ENCODE measurements at regions not wholly inside any gene's neighbourhood (a gene's known extent, or its start where the extent isn't known, plus 50 kb on each side); places are given as distances from the start of the nearest gene placed in this dataset.

DNA sequence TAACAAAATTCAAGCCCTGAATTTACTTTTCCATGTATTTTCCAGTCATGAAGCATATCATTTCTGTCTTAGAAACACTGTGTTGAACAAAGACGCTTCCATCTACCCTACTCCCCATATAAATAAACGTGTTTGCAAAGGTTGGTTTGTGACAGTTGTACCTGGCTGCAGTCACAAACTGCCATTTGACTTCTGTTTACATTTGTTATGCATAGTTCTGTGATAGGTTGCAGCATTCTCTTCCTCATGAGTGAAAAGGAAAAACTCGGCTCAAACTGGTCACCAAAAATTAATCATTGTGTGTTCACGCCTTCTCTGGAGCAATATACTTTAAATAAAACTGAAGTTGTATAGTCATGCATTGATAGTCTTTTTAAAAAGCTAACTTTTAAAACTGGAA lies 69.3 kb upstream of the MOCS2 start:
- no peaks in the 10 kb centered on the region for H3K4me1 ChIP-seq (ENCODE audit: insufficient read depth, low read length)
- 82% methylated on average over 4 of the region's 4 CpGs for WGBS
- H3K36me3 ChIP-seq (ENCODE audit: insufficient read depth, low read length) = no peaks in the 10 kb centered on the region
- H3K27me3 ChIP-seq (ENCODE audit: insufficient read depth, low read length) = no peaks in the 10 kb centered on the region
- no peaks in the 10 kb centered on the region for H3K9me3 ChIP-seq (ENCODE audit: insufficient read depth, low read depth, low read length)
- no peak overlapping the region for H3K4me3 ChIP-seq (ENCODE audit: low read length)
- H3K9ac ChIP-seq (ENCODE audit: low read depth, low read length) = no peak overlapping the region
- H3K27ac ChIP-seq (ENCODE audit: low read depth, low read length) = no peak overlapping the region

DNA sequence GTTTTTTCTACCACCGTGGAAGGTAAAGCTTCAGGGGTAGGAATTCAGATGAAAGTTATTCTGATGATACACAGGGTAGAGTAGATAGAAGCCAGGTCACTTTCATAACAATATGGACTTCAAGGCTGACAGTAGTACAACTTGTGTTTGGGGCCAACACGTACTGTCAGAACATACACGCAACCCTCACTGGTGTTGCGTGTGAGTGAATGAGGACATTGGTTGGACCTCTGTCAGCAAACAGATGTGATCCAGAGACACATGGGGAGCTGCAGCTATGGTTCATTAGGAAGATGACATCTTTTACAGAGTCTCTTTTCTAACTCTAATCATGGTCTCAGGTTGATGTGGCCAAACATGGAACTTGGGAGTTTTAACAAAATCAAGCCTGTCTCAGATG lies 70.1 kb upstream of the MOCS2 start:
- Histone ChIP-seq H3K9ac (ENCODE audit: low read depth, low read length) (no peak overlapping the region), H3K27ac (ENCODE audit: low read depth, low read length) (no peak overlapping the region), H3K9me3 (ENCODE audit: insufficient read depth, low read depth, low read length) (no peaks in the 10 kb centered on the region), H3K4me3 (ENCODE audit: low read length) (no peak overlapping the region), H3K4me1 (ENCODE audit: insufficient read depth, low read length) (no peaks in the 10 kb centered on the region), H3K36me3 (ENCODE audit: insufficient read depth, low read length) (no peaks in the 10 kb centered on the region), H3K27me3 (ENCODE audit: insufficient read depth, low read length) (no peaks in the 10 kb centered on the region)
- 97% methylated on average over 4 of the region's 4 CpGs for WGBS

DNA sequence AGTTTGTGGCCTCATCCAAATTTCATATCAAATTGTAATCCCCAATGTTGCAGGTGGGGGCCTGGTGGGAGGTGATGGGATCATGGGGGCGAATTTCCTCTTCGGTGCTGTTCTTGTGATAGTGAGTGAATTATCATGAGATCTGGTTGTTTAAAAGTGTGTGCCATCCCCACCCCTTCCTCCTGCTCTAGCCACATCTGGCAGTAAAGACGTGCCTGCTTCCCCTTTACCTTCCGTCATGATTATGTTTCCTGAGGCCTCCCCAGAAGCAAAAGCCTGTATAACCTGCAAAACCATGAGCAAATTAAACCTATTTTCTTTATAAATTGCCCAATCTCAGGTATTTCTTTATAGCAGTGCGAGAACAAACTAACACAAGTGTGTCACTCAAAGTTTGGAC lies 71.0 kb upstream of the MOCS2 start:
- Histone ChIP-seq H3K4me1 (ENCODE audit: insufficient read depth, low read length) (no peaks in the 10 kb centered on the region), H3K36me3 (ENCODE audit: insufficient read depth, low read length) (no peaks in the 10 kb centered on the region), H3K9ac (ENCODE audit: low read depth, low read length) (no peak overlapping the region), H3K27me3 (ENCODE audit: insufficient read depth, low read length) (no peaks in the 10 kb centered on the region), H3K4me3 (ENCODE audit: low read length) (no peak overlapping the region), H3K9me3 (ENCODE audit: insufficient read depth, low read depth, low read length) (no peaks in the 10 kb centered on the region), H3K27ac (ENCODE audit: low read depth, low read length) (no peak overlapping the region)
- 96% methylated on average over 3 of the region's 5 CpGs for WGBS

DNA sequence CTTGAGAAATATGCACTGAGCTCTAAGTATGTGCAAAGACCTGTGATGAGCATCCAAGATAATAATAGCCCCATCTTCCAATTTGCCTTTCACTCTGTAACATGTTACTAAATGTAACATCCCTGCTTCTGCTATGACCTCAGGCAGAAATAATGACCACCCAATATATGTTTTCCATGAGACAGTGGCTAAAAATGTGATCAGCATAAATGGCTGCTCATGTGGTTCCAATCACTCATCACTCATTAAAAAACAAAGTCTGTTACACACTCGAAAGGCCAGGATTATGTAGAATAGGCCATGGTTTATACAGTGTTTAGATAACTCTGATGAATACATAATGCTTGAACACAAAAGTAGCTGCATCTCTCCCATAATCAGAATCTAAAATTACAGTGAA lies 71.4 kb upstream of the MOCS2 start:
- H3K4me3 ChIP-seq (ENCODE audit: low read length) = no peak overlapping the region
- no CpG with 5 or more reads among the region's 1 CpG for WGBS

DNA sequence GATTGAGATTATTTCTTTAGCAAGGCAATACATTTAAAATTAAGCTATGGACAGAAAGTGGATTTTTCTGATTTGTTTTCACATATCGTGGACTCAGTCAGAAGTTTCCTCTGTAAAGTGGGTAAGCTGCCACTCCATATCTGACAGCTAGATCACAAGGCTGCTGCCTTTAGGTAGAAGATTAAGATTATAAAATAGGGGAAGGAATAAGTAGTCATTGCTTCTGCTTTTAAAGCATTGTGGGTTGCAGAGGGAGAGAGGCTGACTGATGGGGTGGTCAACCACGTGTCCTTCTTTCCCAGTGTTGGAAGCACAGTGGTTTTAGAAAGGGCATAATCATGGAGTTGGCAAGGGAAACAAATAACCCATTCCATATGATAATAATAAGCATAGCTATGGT lies 74.3 kb upstream of the MOCS2 start:
- no peaks in the 10 kb centered on the region for H3K9me3 ChIP-seq (ENCODE audit: insufficient read depth, low read depth, low read length)
- no peaks in the 10 kb centered on the region for H3K4me1 ChIP-seq (ENCODE audit: insufficient read depth, low read length)
- no peak overlapping the region for H3K9ac ChIP-seq (ENCODE audit: low read depth, low read length)
- H3K27me3 ChIP-seq (ENCODE audit: insufficient read depth, low read length) = no peaks in the 10 kb centered on the region
- H3K4me3 ChIP-seq (ENCODE audit: low read length) = no peak overlapping the region
- H3K27ac ChIP-seq (ENCODE audit: low read depth, low read length) = no peak overlapping the region
- H3K36me3 ChIP-seq (ENCODE audit: insufficient read depth, low read length) = no peaks in the 10 kb centered on the region
- WGBS = 80% methylated on average over 2 of the region's 2 CpGs

More for the DNA sequence above, 71.4 kb upstream of the MOCS2 start:
- H3K4me1 ChIP-seq (ENCODE audit: insufficient read depth, low read length) = no peaks in the 10 kb centered on the region
- H3K9me3 ChIP-seq (ENCODE audit: insufficient read depth, low read depth, low read length) = no peaks in the 10 kb centered on the region
- no peaks in the 10 kb centered on the region for H3K36me3 ChIP-seq (ENCODE audit: insufficient read depth, low read length)
- no peak overlapping the region for H3K27ac ChIP-seq (ENCODE audit: low read depth, low read length)
- H3K9ac ChIP-seq (ENCODE audit: low read depth, low read length) = no peak overlapping the region
- H3K27me3 ChIP-seq (ENCODE audit: insufficient read depth, low read length) = no peaks in the 10 kb centered on the region

DNA sequence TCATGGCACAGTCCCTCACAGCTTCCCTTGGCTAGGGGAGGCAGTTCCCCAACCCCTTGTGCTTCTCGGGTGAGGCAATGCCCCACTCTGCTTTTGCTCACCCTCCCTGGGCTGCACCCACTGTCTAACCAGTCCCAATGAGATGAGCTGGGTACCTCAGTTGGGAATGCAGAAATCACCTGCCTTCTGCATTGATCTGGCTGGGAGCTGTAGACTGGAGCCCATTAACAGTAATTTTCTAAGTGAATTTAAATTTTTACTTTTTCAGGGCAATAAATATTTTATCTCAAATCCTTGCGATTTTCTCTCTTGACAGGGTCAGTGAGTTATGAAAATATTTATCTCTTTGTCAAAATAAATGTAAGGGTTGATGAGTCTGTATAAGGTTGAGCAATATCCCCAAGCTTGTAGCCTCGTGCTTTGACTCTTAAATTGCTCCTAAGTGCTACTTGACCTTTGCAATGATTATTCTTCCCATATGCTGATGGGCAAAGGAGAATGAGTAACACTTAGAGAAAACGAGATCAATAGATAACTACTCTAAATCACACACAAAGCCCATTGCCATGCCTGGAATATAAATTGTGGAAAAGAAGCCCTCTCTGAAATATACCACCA lies 82.1 kb upstream of the MOCS2 start:
- Histone ChIP-seq H3K4me1 (ENCODE audit: insufficient read depth, low read length) (no peaks in the 10 kb centered on the region), H3K27me3 (ENCODE audit: insufficient read depth, low read length) (no peaks in the 10 kb centered on the region), H3K9ac (ENCODE audit: low read depth, low read length) (no peak overlapping the region), H3K27ac (ENCODE audit: low read depth, low read length) (no peak overlapping the region), H3K36me3 (ENCODE audit: insufficient read depth, low read length) (no peaks in the 10 kb centered on the region), H3K4me3 (ENCODE audit: low read length) (no peak overlapping the region), H3K9me3 (ENCODE audit: insufficient read depth, low read depth, low read length) (peaks cover 11% of the 10 kb centered on the region)
- WGBS = 95% methylated on average over 3 of the region's 4 CpGs

DNA sequence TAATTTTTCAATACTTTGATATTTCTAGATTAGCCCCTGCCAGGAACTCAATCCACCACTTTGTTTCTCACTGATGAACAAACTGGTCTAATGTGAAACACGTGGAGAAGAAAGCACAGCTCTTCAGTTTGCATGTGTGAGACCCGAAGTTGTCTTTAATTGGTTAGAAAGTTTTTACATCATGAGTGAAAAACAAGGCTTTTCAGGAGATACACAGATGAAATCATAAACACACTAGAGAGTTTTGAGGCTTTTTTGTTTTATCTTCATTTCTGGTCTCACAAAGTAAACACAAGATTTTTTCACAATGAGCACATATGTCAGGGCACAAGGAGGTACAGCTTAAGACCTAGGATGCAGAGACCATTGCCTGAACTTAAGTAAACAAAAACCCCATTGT lies 84.5 kb upstream of the MOCS2 start:
- H3K27me3 ChIP-seq (ENCODE audit: insufficient read depth, low read length) = no peaks in the 10 kb centered on the region
- no peaks in the 10 kb centered on the region for H3K36me3 ChIP-seq (ENCODE audit: insufficient read depth, low read length)
- H3K4me3 ChIP-seq (ENCODE audit: low read length) = no peak overlapping the region
- H3K9me3 ChIP-seq (ENCODE audit: insufficient read depth, low read depth, low read length) = peaks cover 11% of the 10 kb centered on the region
- H3K9ac ChIP-seq (ENCODE audit: low read depth, low read length) = no peak overlapping the region
- H3K27ac ChIP-seq (ENCODE audit: low read depth, low read length) = no peak overlapping the region
- WGBS = 67% methylated on average over 2 of the region's 2 CpGs
- no peaks in the 10 kb centered on the region for H3K4me1 ChIP-seq (ENCODE audit: insufficient read depth, low read length)

DNA sequence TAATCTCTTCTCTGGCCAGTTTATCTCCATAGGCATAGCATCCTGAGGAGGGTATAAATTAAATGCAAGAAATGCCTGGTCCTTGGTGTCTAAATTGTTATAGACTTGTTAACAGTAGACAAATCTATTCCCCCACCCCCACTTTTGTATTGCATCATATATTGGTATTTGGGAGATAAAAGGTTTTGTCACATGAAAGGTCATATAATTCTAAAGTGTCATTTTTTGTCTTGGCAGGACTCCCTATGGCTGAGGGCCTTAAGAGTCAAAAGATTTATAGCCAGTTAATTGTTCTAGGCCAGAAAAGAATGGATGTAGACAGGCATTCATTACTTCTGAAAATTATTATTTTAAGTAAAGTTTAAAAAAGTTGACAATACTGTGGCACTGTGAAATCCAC lies 90.3 kb upstream of the MOCS2 start:
- no peak overlapping the region for H3K4me3 ChIP-seq (ENCODE audit: low read length)
- no peaks in the 10 kb centered on the region for H3K9me3 ChIP-seq (ENCODE audit: insufficient read depth, low read depth, low read length)
- no peaks in the 10 kb centered on the region for H3K27me3 ChIP-seq (ENCODE audit: insufficient read depth, low read length)
- no peak overlapping the region for H3K9ac ChIP-seq (ENCODE audit: low read depth, low read length)
- H3K4me1 ChIP-seq (ENCODE audit: insufficient read depth, low read length) = no peaks in the 10 kb centered on the region
- no peaks in the 10 kb centered on the region for H3K36me3 ChIP-seq (ENCODE audit: insufficient read depth, low read length)
- no peak overlapping the region for H3K27ac ChIP-seq (ENCODE audit: low read depth, low read length)

DNA sequence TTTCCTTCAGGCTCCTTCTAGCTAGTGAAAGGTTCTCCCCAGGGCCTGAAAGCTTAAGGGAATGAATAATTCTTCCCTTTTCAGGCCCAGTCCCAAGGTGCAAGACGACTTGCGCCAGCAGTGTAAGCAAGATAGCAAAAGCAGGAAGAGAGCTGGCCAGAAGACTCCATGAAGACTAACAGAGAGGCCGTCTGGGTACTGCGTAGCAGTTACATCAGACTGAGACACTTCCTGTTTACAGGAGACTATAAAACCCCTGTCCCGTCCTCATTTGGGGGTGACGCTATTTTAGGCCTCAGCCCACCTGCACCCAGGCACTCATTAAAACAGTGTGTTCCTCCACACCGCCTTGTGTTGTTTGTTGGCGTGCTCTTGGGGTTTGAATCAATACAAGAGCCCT lies 90.7 kb upstream of the MOCS2 start:
- Histone ChIP-seq H3K27ac (ENCODE audit: low read depth, low read length) (no peak overlapping the region), H3K4me1 (ENCODE audit: insufficient read depth, low read length) (no peaks in the 10 kb centered on the region)
- 96% methylated on average over 8 of the region's 8 CpGs for WGBS

DNA sequence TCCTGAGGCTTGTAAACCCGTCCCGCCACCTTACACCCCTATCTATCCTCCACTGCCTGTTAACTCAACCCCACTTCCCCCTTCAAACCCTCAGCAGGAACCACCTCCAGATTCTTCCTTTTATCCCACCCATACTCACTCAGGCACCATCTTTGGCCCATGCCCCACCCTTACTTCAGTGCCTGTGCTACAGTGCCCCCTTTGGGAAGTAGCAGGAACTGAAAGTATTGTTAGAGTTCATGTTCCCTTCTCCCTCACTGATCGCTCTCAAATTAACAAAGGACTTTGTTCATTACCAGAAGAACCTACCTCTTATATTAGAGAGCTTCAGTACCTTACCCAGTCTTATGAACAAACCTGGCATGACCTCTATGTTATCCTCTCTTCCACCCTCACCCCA lies 92.2 kb upstream of the MOCS2 start:
- no peak overlapping the region for H3K9ac ChIP-seq (ENCODE audit: low read depth, low read length)
- no peak overlapping the region for H3K4me3 ChIP-seq (ENCODE audit: low read length)
- H3K9me3 ChIP-seq (ENCODE audit: insufficient read depth, low read depth, low read length) = no peaks in the 10 kb centered on the region
- H3K4me1 ChIP-seq (ENCODE audit: insufficient read depth, low read length) = no peaks in the 10 kb centered on the region
- H3K36me3 ChIP-seq (ENCODE audit: insufficient read depth, low read length) = no peaks in the 10 kb centered on the region
- no peaks in the 10 kb centered on the region for H3K27me3 ChIP-seq (ENCODE audit: insufficient read depth, low read length)
- 95% methylated on average over 3 of the region's 3 CpGs for WGBS
- H3K27ac ChIP-seq (ENCODE audit: low read depth, low read length) = no peak overlapping the region

More for the DNA sequence above, 90.7 kb upstream of the MOCS2 start:
- Histone ChIP-seq H3K27me3 (ENCODE audit: insufficient read depth, low read length) (no peaks in the 10 kb centered on the region), H3K9ac (ENCODE audit: low read depth, low read length) (no peak overlapping the region), H3K4me3 (ENCODE audit: low read length) (no peak overlapping the region), H3K36me3 (ENCODE audit: insufficient read depth, low read length) (no peaks in the 10 kb centered on the region), H3K9me3 (ENCODE audit: insufficient read depth, low read depth, low read length) (no peaks in the 10 kb centered on the region)

DNA sequence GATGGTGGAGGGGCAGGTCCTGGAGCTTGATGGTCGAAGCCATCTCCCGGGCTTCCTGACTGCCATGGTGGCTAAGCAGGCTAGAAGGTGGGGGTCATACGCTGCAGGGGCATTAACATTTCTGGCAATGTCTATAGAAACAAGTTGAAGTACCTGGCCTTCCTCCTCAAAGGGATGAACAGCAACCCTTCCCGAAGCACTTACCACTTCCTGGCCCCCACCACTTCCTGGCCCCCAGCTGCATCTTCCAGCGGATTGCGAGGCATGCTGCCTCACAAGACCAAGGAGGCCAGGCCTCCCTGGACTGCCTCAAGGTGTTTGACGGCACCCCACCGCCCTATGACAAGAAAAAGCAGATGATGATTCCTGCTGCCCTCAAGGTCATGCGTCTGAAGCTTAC lies 97.0 kb upstream of the MOCS2 start:
- no peaks in the 10 kb centered on the region for H3K36me3 ChIP-seq (ENCODE audit: insufficient read depth, low read length)
- no peak overlapping the region for H3K27ac ChIP-seq (ENCODE audit: low read depth, low read length)
- H3K9ac ChIP-seq (ENCODE audit: low read depth, low read length) = no peak overlapping the region
- H3K4me1 ChIP-seq (ENCODE audit: insufficient read depth, low read length) = peaks cover 7% of the 10 kb centered on the region; the same call in 1 of the 2 replicates
- 89% methylated on average over 9 of the region's 9 CpGs for WGBS
- no peaks in the 10 kb centered on the region for H3K9me3 ChIP-seq (ENCODE audit: insufficient read depth, low read depth, low read length)
- H3K4me3 ChIP-seq (ENCODE audit: low read length) = no peak overlapping the region
- no peaks in the 10 kb centered on the region for H3K27me3 ChIP-seq (ENCODE audit: insufficient read depth, low read length)

DNA sequence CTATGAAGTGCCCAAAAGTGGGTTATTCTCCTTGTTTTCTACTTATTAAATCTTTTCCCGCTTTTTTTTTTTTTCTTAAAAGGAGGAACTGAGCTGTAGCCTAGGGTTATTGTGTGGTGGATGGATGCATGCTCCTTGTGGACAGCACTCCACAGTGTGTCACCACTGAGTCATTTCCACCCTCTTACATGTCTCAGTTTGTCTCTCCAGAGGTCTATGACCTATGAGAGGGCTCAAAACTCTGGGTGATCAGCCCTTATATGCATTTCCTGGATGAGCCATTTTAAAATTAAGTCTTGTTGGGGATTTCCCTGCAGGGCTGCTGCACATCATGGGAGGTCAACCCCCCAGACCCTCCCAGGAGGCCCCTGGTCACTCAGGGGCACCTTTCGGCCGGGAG lies 102.2 kb upstream of the MOCS2 start:
- no peak overlapping the region for H3K27ac ChIP-seq (ENCODE audit: low read depth, low read length)

More for the DNA sequence above, 102.2 kb upstream of the MOCS2 start:
- no peak overlapping the region for H3K4me3 ChIP-seq (ENCODE audit: low read length)
- no peaks in the 10 kb centered on the region; the same call in 1 of the 2 replicates for H3K9me3 ChIP-seq (ENCODE audit: insufficient read depth, low read depth, low read length)
- no peaks in the 10 kb centered on the region for H3K36me3 ChIP-seq (ENCODE audit: insufficient read depth, low read length)
- no peak overlapping the region for H3K9ac ChIP-seq (ENCODE audit: low read depth, low read length)
- no peaks in the 10 kb centered on the region for H3K27me3 ChIP-seq (ENCODE audit: insufficient read depth, low read length)
- peaks cover 7% of the 10 kb centered on the region; the same call in 1 of the 2 replicates for H3K4me1 ChIP-seq (ENCODE audit: insufficient read depth, low read length)
- 88% methylated on average over 2 of the region's 3 CpGs for WGBS

Data from HUES64 (cell line).